NCI-H2107 (cell line): ENCODE measurements at regions not wholly inside any gene's neighbourhood (a gene's known extent, or its start where the extent isn't known, plus 50 kb on each side); places are given as distances from the start of the nearest gene placed in this dataset.

Experiments
- DNase-seq: peaks from one replicate; lab custom pipeline; 2025; lab: John Stamatoyannopoulos, UW

DNA sequence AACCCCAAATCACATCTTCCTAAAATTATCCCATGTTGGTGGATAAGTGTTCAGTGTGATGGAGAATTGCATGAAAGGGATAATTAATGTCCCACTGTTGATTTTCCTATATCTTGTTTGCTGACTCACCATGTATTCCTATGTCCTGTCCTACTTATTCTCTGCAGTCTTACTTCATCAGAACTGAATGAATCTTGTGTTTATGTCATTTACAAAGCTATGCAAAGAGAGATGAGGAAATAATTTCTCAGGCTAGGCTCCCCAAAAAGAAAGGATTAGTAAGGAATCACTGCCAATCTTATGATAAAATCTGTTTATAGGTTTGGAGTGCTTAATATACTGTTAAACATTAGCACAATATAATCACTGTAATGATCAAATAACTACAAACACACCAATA is 360.8 kb downstream of the CRPPA start:
- DNase-seq = no peak

DNA sequence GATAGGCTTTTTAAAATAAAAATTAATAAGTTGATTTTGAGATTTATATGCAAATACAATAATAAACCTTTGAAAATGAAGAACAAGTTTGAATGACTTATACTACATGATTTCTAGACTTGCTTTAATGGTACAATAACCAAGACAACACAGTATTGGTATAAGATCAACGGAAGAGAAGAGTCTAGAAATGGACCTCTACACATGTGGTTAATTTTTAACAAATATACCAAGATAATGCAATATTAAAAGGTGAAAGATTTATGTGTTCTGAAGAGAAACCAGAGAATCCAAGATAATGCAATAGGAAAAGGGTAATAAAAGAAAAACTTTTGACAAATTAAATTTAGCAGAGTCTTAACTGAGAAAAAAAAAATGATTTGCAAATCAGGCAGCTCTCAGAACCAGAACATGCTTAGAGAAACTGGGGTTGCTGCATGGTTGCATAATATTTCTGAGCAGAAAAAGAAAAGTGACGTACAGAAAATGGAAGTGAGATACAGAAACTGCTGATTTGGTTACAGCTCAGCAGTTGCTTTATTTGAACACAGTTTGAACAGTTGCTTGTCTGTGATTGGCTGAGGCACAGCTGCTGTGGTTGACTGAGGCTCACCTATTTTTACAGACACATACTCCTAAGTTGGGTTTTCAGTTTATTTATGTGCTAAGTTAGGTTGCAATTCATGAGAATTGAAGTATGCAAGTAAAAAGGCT is 365.9 kb downstream of the CRPPA start:
- DNase-seq = no peak

DNA sequence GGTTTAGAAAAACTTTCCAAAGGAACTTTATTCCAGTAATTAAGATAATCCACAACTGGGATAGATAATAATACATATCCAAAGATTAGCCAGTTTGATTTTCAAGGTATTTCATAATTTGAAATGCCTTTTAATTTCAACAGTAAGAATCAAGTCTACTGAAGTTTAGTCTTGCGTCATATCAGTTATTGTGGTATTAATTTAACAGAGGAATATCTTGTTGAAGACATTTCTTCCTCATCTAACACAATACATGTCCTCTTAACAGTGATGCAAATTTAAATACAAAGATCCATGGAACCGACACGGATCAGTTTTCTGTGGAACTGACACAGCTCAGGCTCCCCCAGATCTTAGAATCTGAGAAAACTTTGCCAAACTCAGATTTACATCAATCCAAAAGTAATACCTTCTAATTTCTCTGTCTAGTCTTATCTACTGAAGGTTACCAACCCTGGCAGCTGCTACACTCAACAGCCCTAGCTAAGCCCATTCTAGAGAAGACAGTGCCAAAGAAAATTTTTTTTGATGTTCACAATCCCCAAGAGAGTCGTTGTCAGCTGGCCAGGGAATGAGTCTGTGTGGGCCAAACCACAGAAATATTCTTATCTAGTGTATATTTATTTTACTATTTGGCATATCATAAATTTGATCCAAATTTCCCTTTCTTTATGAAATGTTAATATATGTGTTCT is 365.2 kb upstream of the MEOX2 start:
- no peak for DNase-seq

GRCh38 chr7:16046041-16046440 is 359.6 kb upstream of the MEOX2 start:
- no peak for DNase-seq

DNA sequence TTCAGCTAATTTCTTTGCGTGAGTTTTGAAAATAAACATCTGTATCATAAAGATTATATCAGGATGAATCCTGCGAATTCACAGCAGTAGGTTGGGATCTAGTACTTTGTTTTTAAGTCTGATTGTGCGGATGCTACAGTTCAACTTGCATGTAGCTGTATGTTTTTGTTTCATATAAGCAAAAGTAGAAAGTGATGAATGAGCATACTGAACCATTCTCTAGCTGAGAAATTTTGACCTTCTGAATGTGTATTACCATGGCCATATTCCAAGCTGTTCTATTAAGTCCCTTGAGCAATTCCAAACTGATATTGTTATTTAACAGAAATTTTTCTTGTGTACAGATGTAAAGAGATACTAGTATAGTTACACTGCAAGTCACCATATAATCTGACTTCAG is 358.8 kb upstream of the MEOX2 start:
- DNase-seq = no peak

GRCh38 chr7:16044645-16045044 is 358.2 kb upstream of the MEOX2 start:
- DNase-seq = no peak

DNA sequence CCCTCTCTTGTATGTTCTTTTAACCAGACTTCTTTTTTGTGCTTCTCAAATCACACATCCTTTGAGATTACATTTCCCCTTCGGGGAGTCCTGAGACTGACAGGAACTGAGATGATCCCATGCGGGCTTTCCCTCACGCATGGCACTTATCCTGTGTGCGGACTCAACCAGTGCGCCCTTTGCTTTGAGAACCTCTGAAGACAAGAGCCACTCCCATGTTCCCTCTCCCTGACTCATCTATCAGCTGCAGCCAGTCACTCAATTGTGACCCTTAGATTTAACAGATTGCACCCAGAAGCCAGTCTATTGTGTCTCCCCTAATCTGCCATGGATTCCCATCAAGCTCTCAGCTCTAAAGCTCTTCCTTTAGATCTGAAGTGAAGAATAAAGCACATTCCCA is 353.9 kb upstream of the MEOX2 start:
- DNase-seq = no peak

GRCh38 chr7:16038906-16039305 is 352.4 kb upstream of the MEOX2 start:
- DNase-seq = no peak

- DNase-seq = no peak
These were observed 348.9 kb upstream of the MEOX2 start for GRCh38 chr7:16035392-16035791.

- DNase-seq = no peak
These were observed 348.4 kb upstream of the MEOX2 start for GRCh38 chr7:16034866-16035265.

DNA sequence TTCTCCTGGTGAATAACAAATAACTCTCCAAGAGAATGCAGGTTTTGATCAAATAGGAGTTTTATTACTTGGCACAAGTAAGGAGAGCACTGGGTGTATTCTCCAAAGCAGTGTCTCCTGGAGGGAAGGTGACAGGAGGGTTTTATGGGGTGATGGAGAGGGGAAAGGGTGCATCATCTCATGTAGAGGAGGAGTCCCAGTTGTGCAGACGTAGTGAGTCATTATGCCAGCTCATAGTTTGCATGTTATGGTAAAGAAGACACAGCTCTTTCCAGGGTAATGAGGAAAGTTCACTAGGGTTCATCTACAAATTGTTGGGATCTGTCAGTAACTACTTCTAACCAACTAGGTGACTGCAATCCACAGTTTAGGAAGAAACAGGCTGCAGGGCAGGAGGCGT is 347.9 kb upstream of the MEOX2 start:
- no peak for DNase-seq

GRCh38 chr7:16033233-16033632 is 346.8 kb upstream of the MEOX2 start:
- DNase-seq = no peak

DNA sequence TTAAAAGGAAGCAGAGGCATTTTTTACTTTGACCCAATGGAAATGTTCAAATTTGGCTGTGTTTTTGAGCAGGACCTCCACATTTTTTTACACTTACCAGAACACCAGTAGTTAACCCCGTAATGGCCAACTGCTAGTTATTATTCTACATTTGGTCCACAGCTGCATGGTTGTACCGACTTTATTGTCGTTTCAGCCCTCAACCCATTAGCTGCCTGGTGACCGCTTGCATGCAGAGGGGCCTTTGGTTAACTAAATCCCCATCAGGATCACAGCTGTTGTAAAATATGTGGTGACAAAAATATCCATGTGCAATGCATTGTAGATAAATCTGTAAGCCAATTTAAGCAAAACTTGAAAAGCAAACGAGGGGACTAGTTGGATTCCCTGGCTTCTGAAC is 342.2 kb upstream of the MEOX2 start:
- no peak for DNase-seq

DNA sequence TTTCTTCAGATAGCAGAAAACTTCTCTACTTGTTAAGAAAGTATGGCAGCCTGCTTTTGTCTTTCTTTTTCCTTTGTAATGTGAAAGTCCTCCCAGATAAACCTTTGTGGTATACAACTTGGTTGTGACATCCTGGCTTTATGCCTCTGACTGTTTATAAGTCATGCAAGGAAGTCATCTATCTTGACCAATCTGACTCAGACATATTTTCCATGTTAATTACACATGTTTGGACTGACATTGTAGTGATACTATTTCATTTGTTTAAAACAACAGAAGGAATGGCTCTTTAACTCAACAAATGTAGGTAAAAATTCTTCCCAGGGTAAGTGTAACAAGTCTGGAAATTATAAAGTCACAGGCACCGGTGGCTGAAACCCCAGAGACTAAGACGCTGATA is 341.6 kb upstream of the MEOX2 start:
- no peak for DNase-seq

GRCh38 chr7:16027396-16027795 is 340.9 kb upstream of the MEOX2 start:
- no peak for DNase-seq

DNA sequence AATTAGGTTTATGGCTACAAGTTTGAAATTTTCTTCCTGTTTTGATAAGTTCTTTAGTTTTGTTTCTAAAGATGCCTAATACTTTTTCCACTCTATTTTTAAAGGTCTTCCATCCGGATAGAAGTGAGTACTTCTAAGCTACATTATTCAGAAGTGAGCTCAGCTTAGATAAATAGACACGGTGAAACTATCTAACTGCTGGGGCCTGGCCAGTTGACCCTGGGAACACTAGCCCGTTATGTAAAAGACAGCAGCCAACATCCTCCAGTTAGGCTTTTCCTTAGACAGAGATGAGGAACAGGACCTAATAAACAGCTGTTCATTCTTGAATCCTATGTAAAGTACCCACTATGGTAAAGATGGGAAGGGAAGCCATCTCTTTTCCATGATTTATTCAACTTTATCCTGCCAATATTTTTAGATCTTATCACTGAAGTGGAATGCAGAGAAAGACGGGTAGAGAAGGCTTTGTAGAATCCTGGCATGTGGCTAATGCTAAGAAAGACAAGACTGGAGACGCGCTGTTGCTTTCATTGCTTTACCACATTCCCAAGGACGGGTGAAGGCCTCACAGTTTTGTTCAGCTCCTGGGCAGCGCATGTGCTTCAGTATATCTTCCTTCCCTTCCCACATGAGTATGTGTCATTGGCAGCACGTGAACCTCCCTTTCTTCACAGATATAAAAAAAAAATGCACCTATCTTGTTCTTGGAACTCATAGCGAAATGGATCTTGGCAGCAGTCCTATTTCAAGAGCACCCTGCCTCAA is 340.0 kb upstream of the MEOX2 start:
- no peak for DNase-seq

GRCh38 chr7:16025696-16026095 is 339.2 kb upstream of the MEOX2 start:
- DNase-seq = no peak

DNA sequence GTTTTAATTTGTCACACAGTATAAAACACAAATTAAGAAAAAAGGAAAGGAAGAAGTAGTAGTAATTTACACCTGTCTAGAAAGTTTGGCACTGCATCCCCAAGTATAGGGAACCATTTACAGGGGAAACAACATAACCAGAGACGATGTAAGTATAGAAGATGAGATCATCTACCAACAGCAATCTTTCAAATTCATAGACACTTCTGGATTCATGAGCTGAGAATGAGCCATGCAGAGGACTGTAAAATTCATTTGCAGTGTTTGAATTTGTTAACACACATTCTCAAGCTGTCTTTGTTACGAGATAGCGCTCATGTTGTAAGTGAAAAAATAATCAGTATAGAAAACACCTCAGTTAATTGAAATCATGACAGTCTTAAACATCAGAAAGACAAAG is 337.0 kb upstream of the MEOX2 start:
- DNase-seq = no peak

DNA sequence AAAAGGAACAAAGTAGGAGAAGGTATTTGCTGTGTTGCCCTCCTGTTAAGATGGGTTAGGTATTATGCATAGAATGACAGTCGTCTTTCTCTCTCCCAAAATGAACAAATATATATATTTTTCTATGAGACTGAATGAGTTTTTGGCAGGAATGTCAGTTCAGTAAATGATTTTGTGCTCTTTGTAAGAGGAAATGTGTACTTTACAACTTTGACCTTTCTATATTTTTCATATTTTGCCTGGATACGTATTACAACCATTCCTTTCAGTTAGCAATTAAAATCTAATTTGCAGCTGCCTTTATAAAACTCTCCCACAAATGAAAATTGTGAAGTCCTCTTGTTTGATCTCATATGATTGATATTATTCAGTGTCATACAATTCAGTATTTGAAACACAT is 336.6 kb upstream of the MEOX2 start:
- DNase-seq = no peak

- DNase-seq = no peak
These were observed 335.4 kb upstream of the MEOX2 start for GRCh38 chr7:16021851-16022250.

- no peak for DNase-seq
These were observed 329.5 kb upstream of the MEOX2 start for GRCh38 chr7:16015981-16016380.

DNA sequence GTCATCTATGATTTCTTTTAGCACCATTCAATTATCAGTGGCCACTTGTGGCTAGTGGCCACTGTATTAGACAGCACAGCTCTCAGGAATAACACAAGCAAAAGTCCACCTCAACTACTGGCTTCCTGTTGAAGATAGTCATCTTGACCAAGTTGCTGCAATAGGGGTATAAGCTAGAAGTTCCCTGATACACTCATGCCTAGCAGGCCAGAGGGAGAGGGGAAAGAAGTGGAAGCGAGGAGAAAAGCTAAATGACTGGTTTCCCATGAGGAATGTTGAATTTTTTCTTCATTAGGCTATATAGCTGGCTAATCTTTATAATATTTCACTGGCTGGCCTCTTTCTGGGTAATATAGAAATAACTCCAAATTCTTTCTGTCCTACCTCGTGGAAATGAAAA is 327.5 kb upstream of the MEOX2 start:
- DNase-seq = no peak

DNA sequence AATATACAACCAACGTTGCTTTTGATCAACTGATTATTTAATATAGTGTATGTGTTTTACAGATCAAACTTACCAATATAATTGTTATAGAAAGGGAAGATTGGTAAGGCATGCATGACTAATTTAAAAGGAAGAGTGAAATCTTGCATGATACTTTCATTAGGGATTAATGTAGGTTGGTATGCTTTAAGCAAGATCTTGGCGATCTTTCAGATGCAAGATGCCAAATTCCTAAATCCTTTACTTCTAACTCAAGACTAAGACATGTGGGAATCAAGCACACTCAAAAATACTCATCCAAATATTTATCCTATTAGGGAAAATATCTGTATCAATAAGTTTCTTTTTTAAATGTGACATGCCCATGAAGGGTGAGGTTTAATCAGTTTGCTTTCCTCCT is 321.4 kb upstream of the MEOX2 start:
- no peak for DNase-seq
